Stimulated activated memory B cell treated with anti-CD40 and anti-IgM and Interleukin-4, amounts not matched to agents 10 μg/mL and 1 μg/mL and 100 μg/mL, for 72 hours (primary cell): ENCODE measurements at regions not wholly inside any gene's neighbourhood (a gene's known extent, or its start where the extent isn't known, plus 50 kb on each side); places are given as distances from the start of the nearest gene placed in this dataset.
"Not testable (repeated sequence)": the region's sequence is repeated elsewhere in the genome, so short reads cannot be mapped to it uniquely, and the experiment has no call there.

Source experiments
- ATAC-seq: fragments of 150-1000 bp; cut with Tn5 transposase; 2 replicates; pipeline ENCODE4 v1.10.0; 2021
- H3K27ac Mint-ChIP-seq: one replicate; pipeline ENCODE4 v1.8.0; 2022; ENCODE audit warnings: mild to moderate bottlenecking, mixed read lengths
- H3K27me3 Mint-ChIP-seq: one replicate; pipeline ENCODE4 v1.8.0; 2022; ENCODE audit warnings: mixed read lengths
- H3K36me3 Mint-ChIP-seq: one replicate; pipeline ENCODE4 v1.8.0; 2022; ENCODE audit warnings: mixed read lengths
- H3K4me1 Mint-ChIP-seq: one replicate; pipeline ENCODE4 v1.8.0; 2022; ENCODE audit warnings: mixed read lengths
- H3K4me3 Mint-ChIP-seq: one replicate; pipeline ENCODE4 v1.8.0; 2022; ENCODE audit warnings: mild to moderate bottlenecking, moderate library complexity, mixed read lengths
- H3K9me3 Mint-ChIP-seq: one replicate; pipeline ENCODE4 v1.8.0; 2022; ENCODE audit warnings: mixed read lengths

DNA sequence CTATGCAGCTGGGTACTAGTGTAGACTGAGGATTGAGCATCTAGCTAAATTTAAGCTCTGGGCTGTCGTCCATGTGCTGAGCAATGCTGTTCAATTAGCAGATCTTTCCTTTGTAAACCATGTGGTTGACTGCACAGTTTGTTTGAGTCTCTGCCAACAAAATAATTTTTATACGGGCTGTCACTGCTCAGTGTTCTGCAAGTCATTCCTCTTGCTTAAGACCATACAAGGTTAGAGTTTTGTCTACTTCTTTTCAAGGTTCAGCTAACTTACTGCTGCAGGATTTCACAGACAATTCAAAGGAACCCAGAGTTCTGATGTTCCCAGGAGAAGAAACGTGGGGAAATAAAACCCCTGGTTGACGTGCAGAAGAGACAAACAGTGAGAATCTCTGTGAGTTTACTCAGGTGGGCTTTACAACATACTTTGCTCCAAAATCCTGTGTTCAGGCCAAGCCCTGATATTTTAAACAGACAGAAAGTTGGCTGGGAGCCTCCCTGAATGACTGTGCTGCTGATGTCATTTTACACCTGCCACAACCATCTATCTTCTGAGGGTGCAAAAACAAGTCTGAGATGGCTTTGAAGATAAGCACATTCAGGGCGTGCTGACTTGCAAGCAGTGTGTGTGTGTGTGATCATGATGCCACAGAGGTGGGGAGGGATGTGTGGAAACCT is 177.1 kb upstream of the SVIL start:
- no peak overlapping the region for H3K4me3 Mint-ChIP-seq
- H3K27ac Mint-ChIP-seq = no peak overlapping the region
- no peak for ATAC-seq
- H3K27me3 Mint-ChIP-seq = peaks cover 12% of the 10 kb centered on the region
- H3K4me1 Mint-ChIP-seq = no peaks in the 10 kb centered on the region
- no peaks in the 10 kb centered on the region for H3K36me3 Mint-ChIP-seq
- peaks cover 10% of the 10 kb centered on the region for H3K9me3 Mint-ChIP-seq

DNA sequence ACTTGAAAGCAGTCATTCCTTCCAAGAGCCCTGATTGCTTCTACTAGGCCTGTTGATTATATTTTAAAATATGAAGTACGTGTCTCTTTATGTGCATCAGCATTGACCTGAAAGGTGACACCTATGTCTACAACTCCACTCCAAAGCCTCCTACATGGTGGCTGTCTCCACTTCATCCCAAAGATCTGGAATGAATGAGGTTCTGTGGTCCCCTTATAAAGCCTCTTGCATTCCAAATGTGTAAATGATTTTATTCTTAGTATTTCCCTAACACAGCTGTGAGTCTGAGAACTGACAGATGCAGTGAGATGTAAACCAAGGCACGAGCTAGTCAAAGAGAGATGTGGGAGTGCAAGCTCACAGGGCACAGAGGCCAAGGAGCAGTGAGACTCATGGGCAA is 176.0 kb upstream of the SVIL start:
- H3K4me1 Mint-ChIP-seq = no peaks in the 10 kb centered on the region
- peaks cover 8% of the 10 kb centered on the region for H3K9me3 Mint-ChIP-seq
- H3K27me3 Mint-ChIP-seq = peaks cover 12% of the 10 kb centered on the region
- no peak overlapping the region for H3K27ac Mint-ChIP-seq
- no peaks in the 10 kb centered on the region for H3K36me3 Mint-ChIP-seq
- ATAC-seq = no peak
- no peak overlapping the region for H3K4me3 Mint-ChIP-seq

DNA sequence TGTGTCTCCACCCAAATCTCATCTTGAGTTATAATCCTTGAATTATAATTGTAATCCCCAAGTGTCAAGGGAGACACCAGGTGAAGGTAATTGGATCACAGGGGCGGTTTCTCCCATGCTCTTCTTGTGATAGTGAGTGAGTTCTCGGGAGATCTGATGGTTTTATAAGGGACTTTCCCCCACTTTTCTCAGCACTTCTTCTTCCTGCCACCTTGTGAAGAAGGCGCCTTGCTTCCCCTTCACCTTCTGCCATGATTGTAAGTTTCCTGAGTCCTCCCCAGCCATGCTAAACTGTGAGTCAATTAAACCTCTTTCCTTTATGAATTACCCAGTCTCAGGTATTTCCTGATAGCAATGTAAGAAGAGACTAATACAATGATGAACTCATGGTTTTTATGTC is 175.5 kb upstream of the SVIL start:
- H3K9me3 Mint-ChIP-seq, H3K27ac Mint-ChIP-seq, H3K4me3 Mint-ChIP-seq, H3K36me3 Mint-ChIP-seq, ATAC-seq, H3K4me1 Mint-ChIP-seq: not testable (repeated sequence)
- H3K27me3 Mint-ChIP-seq = peaks cover 12% of the 10 kb centered on the region

DNA sequence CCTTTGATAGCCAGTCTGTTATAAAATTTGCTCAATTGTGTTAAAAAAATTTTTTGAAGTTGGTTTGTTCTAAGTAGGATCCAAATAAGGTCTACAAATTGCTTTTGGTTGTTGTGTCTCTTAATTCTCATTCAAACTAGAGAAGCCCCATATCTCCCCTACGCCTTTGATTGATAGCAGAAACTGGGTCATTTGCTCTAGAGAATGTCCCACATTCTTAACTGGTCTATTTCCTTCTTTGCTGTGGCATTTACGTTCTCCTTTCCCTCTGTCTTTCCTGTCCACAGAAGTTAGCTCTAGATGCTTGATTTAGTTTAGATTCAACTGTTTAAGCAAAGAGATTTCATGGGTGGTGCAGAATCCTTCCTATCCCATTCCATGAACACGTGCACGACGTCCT is 174.6 kb upstream of the SVIL start:
- ATAC-seq = no peak
- Mint-ChIP-seq H3K4me1 (no peaks in the 10 kb centered on the region), H3K27me3 (peaks cover 8% of the 10 kb centered on the region), H3K27ac (no peak overlapping the region), H3K36me3 (no peaks in the 10 kb centered on the region), H3K4me3 (no peak overlapping the region), H3K9me3 (peaks cover 5% of the 10 kb centered on the region)

DNA sequence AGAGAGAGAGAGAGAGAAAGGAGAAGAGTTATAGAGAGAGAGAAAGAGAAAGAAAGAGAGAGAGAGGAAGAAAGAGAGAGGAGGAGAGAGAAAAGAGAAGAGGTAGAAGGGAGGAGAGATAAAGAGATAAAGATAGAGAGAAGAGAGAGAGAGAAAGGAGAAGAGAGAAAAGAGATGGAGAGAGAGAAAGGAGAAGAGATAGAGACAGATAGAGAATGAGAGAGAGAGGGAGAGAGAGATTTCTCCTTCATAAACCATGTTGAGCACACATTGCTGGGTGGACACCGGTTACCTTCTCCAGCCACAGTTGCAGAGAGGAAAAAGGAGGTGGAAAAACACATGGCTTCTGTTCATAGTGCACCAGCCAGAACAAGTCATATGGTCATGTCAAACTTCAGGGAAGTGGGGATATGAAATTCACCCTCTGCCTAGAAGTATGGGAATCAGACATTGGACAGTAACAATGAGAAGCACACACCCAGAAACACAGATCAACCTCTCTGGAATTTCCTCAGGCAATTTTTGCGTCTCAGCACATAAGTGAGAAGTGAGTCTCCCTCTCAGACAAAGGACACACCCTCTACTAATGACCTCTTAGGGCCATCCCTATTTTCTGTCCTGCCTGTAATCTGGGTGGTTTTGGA is 172.5 kb upstream of the SVIL start:
- Mint-ChIP-seq H3K36me3 (no peaks in the 10 kb centered on the region), H3K4me1 (no peaks in the 10 kb centered on the region), H3K27ac (no peak overlapping the region), H3K27me3 (no peaks in the 10 kb centered on the region), H3K4me3 (no peak overlapping the region), H3K9me3 (peaks cover 3% of the 10 kb centered on the region)
- peak; percentile 6 for ATAC-seq

DNA sequence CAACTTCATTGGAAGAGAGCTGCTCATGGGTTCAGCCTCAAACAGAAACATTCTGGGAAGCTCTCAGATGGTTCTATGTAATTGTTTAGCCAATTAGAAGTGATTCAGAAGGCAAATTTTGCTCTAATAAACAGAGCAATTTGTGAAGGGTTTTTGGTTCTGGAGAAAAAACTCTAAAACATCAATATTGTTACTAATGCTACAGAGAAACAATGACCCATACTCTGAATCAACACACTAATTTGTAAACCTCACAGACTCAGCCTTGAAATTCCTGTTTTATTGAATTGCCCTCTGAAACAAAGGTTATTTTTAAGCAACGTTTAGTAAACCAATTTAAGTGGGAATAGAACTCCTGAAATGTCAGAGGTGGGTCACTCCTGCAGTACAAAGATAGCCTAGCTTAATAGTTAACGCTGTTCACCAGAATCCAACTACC is 171.6 kb upstream of the SVIL start:
- Mint-ChIP-seq H3K36me3 (no peaks in the 10 kb centered on the region), H3K27me3 (no peaks in the 10 kb centered on the region), H3K9me3 (peaks cover 7% of the 10 kb centered on the region), H3K4me1 (no peaks in the 10 kb centered on the region), H3K4me3 (no peak overlapping the region), H3K27ac (no peak overlapping the region)
- no peak for ATAC-seq

DNA sequence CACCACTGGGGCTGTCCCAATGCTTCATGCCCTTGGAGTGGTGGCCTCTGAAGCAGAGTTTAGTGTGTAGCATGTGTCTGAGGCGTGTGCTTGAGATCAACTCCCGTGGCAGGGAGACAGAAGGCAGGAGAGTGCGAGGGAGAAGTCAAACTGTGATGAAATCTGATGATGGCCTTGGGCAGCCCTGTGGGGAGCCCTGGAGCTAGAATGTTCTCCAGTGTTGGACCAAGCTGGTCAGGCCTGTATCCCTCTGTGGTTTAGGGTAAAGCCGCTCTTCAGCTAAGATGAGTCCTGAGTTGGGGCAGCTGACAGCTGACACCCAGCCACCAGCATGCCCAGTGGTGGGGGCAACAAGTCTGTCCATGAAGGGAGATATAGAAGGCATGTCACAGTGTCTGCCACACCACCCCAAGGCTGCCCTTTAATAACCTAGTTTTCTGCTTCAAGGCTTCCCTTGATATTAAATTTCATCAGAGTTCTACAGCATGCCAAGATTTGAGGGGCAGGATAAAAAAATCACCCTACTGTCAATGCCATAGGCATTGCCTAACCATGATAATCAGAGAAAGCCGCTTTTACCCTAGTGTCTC is 170.5 kb upstream of the SVIL start:
- Mint-ChIP-seq H3K4me1 (no peaks in the 10 kb centered on the region), H3K27me3 (no peaks in the 10 kb centered on the region), H3K27ac (no peak overlapping the region), H3K36me3 (no peaks in the 10 kb centered on the region), H3K4me3 (no peak overlapping the region), H3K9me3 (peaks cover 9% of the 10 kb centered on the region)
- ATAC-seq = no peak

DNA sequence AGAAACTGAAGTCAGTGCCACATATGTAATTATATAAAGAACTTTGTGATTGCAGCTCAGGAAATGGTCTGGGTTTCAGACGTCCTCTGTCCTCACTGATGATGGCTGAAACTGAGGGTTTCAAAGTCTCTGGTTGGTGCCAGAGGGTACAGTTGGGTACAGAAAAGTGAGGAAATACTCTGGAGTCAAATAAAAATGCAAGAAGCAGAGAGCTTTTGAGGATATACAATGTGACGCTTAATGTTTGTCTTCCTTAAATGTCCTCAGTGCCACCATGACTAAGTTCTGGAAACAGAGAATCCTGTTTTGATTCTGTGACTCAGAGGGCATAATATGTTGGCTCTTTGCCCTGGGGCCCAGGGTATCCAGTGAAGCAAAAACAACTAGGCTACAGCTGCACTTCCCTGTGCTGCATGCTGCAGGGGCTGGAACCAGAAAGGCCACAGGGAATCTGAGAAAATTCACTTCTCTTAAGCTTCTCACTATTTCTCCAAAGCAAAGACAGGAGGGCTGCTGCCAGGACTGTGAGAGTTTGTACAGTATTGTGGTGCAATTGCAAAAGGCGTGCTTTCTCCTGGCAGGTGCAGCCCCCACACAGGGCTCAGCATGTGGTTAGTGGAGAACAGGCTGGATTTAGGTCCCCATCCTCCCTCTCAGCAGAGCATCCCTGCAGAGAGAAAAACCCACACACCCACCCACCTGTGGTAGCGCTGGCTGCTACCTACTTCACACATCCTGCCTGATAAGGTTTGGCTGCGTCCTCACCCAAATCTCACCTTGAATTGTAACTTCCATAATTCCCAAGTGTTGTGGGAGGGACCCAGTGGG is 169.5 kb upstream of the SVIL start:
- H3K27ac Mint-ChIP-seq = no peak overlapping the region
- H3K27me3 Mint-ChIP-seq = no peaks in the 10 kb centered on the region
- H3K4me3 Mint-ChIP-seq = no peak overlapping the region
- no peaks in the 10 kb centered on the region for H3K36me3 Mint-ChIP-seq
- H3K9me3 Mint-ChIP-seq = peaks cover 9% of the 10 kb centered on the region
- ATAC-seq = no peak
- no peaks in the 10 kb centered on the region for H3K4me1 Mint-ChIP-seq

DNA sequence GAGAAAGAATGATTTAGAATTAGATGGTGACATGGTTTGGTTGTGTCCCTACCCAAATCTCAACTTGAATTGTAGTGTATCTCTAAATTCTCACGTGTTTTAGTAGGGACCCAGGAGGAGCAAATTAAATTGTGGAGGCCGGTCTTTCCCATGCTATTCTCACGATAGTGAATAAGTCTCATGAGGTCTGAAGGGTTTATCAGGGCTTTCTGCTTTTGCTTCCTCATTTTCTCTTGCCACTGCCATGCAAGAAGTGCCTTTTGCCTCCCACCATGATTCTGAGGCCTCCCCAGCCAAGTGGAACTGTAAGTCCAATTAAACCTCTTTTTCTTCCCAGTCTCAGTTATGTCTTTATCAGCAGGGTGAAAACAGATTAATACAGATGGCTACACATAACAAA is 167.4 kb upstream of the SVIL start:
- no peak overlapping the region for H3K27ac Mint-ChIP-seq
- H3K27me3 Mint-ChIP-seq = no peaks in the 10 kb centered on the region
- no peaks in the 10 kb centered on the region for H3K4me1 Mint-ChIP-seq
- no peaks in the 10 kb centered on the region for H3K36me3 Mint-ChIP-seq
- H3K4me3 Mint-ChIP-seq = no peak overlapping the region
- ATAC-seq = no peak
- H3K9me3 Mint-ChIP-seq = peaks cover 9% of the 10 kb centered on the region

DNA sequence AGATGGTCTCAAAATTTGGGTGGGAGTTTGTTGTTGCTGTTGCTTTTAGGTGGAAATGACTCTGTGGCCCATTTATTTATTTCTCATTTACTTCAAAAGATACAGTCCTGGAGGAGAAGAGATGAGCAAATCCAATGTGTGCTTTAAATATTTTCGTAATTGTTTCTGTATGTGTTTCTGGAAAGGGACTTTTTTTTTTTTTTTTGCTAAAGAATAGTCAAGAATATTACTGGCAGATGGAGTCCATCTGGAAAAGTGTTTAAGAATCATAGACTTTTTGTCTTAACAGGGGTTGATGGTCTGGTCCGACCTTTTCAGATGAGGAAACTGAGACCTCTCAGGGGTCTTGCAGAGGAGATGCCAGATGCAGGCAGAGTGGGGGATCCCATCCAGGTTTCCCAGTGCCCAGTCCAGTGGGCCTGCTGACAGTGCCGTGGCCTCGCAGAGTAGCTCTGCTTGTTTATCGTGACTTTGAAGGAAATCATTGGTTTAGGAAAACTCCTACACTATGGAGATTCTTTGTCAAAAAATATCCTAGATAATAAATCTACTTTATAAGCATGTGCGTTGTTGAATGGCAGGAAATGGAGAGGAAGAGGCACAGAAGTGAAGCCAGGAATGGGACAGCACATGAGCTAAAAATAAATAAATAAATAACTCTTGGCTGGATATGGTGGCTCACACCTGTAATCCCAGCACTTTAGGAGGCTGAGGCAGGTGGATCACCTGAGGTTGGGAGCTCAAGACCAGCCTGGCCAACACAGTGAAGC is 164.3 kb upstream of the SVIL start:
- ATAC-seq = no peak
- Mint-ChIP-seq H3K27me3 (no peaks in the 10 kb centered on the region), H3K9me3 (peaks cover 9% of the 10 kb centered on the region), H3K27ac (no peak overlapping the region), H3K36me3 (no peaks in the 10 kb centered on the region), H3K4me1 (no peaks in the 10 kb centered on the region), H3K4me3 (no peak overlapping the region)

DNA sequence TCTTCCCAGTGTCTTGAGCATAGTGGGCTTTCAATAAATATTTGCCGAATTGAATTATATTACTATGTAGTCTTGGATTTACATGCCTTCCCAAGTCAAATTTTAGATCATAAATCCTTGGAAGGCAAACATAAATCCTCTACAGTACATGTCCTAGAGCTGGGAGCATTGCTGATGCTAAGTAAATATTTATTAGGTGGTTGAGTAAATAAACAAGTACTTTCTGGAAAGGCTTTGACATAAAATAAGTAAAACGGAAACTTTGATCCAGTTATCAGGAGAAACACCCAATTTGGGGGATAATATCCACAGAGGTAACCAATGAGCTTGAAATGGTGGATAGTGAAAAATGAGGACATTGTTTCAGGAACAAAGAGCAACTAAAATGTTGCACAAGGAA is 162.8 kb upstream of the SVIL start:
- Mint-ChIP-seq H3K27ac (no peak overlapping the region), H3K9me3 (peaks cover 9% of the 10 kb centered on the region), H3K4me3 (no peak overlapping the region), H3K27me3 (no peaks in the 10 kb centered on the region), H3K4me1 (no peaks in the 10 kb centered on the region), H3K36me3 (no peaks in the 10 kb centered on the region)
- ATAC-seq = no peak

DNA sequence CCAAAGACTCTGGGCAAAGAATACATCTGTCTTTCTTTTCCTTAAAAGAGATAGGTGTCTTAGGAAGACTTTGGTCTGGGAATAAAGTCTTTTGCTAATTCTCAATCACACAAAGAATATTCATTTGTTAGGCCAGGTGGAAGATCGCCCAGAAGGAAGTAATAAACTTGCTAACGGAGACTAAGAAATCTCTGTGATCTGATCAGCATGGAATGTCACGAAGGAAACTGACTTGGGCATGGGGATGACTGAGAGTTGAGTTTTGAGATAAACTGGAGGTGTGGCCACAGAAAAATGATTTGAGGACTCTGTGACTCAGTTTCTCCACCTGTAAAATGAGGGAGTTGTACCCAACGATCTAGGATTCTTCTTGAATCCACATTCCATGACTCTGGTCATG is 161.1 kb upstream of the SVIL start:
- Mint-ChIP-seq H3K36me3 (no peaks in the 10 kb centered on the region), H3K27me3 (no peaks in the 10 kb centered on the region), H3K27ac (no peak overlapping the region), H3K4me1 (no peaks in the 10 kb centered on the region), H3K9me3 (peaks cover 5% of the 10 kb centered on the region), H3K4me3 (no peak overlapping the region)
- no peak for ATAC-seq

DNA sequence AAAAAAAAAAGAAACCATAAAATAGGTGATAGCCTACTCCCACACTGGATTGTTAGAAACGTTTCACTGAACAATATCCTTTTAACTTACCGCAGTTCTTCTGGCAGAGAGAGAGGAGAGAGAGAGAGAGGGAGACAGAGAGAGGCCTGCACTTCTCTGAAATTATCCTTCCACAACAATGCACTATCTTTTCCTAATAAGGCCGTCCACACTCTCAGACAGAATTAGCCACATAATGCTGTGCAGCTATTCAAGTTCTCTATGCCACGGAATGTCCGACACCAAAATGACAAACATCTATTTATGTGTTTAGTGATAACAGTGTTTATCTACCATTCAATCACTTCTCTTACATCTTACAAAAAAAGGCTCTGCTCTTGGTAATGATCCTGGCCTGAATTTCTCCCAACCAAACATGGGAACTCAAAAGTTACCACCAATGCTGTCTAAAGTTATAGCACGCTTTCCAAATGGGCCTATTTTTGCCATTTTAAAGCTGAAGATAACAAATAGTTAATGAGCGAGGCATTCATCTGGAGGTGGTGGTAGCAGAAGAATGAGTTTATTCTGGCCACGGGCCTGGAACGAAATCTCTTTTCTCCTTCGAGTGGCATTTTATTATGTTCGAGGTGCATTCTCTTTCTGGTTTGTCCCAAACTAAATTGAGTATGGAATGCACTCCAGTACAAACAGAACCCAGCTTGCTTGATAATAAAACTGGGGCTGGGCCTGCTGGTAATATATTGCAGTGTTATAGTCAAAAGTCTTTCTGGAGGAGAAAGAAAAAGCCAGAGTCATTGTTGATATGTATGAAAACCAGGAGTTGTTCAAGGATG is 160.2 kb upstream of the SVIL start:
- H3K4me1 Mint-ChIP-seq = no peaks in the 10 kb centered on the region
- ATAC-seq = no peak
- H3K4me3 Mint-ChIP-seq = no peak overlapping the region
- no peak overlapping the region for H3K27ac Mint-ChIP-seq
- H3K9me3 Mint-ChIP-seq = peaks cover 3% of the 10 kb centered on the region
- H3K36me3 Mint-ChIP-seq = no peaks in the 10 kb centered on the region
- H3K27me3 Mint-ChIP-seq = no peaks in the 10 kb centered on the region

DNA sequence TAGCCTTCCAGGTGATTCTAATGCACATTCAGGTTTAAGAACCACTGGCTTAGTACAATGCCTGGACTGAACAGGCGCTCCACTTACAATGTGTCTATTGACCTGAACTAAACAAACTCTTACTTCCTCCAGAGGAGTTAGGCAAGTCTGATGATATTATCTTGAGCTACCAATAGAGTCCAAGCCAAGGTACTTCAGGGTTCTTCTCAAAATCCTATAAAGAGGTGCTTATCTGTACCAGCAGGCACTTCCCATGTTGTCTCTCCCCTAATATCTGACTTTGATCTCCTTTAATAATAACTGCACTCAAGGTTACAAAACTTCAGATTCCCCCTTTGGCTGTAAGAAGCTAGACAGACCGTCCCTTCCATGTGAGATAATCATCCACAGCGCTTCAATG is 157.0 kb upstream of the SVIL start:
- Mint-ChIP-seq H3K4me1 (no peaks in the 10 kb centered on the region), H3K36me3 (no peaks in the 10 kb centered on the region), H3K4me3 (no peak overlapping the region), H3K27me3 (no peaks in the 10 kb centered on the region), H3K9me3 (peaks cover 6% of the 10 kb centered on the region), H3K27ac (no peak overlapping the region)
- no peak for ATAC-seq
